Liver (tissue), 8 donors: ENCODE measurements at regions not wholly inside any gene's neighbourhood (a gene's known extent, or its start where the extent isn't known, plus 50 kb on each side); places are given as distances from the start of the nearest gene placed in this dataset.

Experiments used
- DNase-seq: peaks from one replicate; pipeline ENCODE4 v3.0.0-alpha.2; 2017; ENCODE audit warnings: low spot score
- H3K27ac ChIP-seq, 2 donors: one replicate each; pipeline ENCODE4 v1.7.0; 2013; ENCODE audit warnings: inconsistent platforms in 2 of 2, low read length in 2 of 2, control low read depth in 1 of 2, low read depth in 1 of 2, mild to moderate bottlenecking in 1 of 2
- H3K27me3 ChIP-seq, 4 donors: one replicate each; pipeline versions ENCODE4 v1.6.1 to v1.7.0; 2013; ENCODE audit warnings: low read length in 3 of 4, inconsistent platforms in 1 of 4, mild to moderate bottlenecking in 1 of 4, moderate library complexity in 1 of 4; ENCODE audit not compliant: control insufficient read depth in 4 of 4, insufficient read depth in 4 of 4
- H3K36me3 ChIP-seq, 4 donors: one replicate each; pipeline versions ENCODE4 v1.6.1 to v1.7.0; 2013; ENCODE audit warnings: low read length in 3 of 4, mild to moderate bottlenecking in 3 of 4, low read depth in 1 of 4, moderate library complexity in 1 of 4; ENCODE audit not compliant: control insufficient read depth in 4 of 4, insufficient read depth in 3 of 4
- H3K4me1 ChIP-seq, 4 donors: one replicate each; pipeline versions ENCODE4 v1.6.1 to v1.7.0; 2013; ENCODE audit warnings: low read length in 3 of 4, mild to moderate bottlenecking in 3 of 4, moderate library complexity in 1 of 4; ENCODE audit not compliant: control insufficient read depth in 4 of 4, insufficient read depth in 4 of 4
- H3K4me3 ChIP-seq, 3 donors: one replicate each; pipeline versions ENCODE4 v1.6.1 to v1.7.0; 2013; ENCODE audit warnings: low read length in 3 of 3, control low read depth in 1 of 3, low read depth in 1 of 3, mild to moderate bottlenecking in 1 of 3
- H3K9ac ChIP-seq, 2 donors: one replicate each; pipeline ENCODE4 v1.7.0; 2013; ENCODE audit warnings: low read length in 2 of 2, mild to moderate bottlenecking in 2 of 2, moderate library complexity in 2 of 2, control low read depth in 1 of 2, low read depth in 1 of 2
- H3K9me3 ChIP-seq, 4 donors: one replicate each; pipeline versions ENCODE4 v1.6.1 to v1.7.0; 2013; ENCODE audit warnings: low read length in 3 of 4; ENCODE audit not compliant: control insufficient read depth in 4 of 4
- ATF3 ChIP-seq: IDR thresholded peaks from 2 replicates; pipeline ENCODE4 v1.6.1; 2016; ENCODE audit warnings: antibody characterized with exemption
- CTCF ChIP-seq: fragments of 150-350 bp; IDR thresholded peaks from 2 replicates; pipeline ENCODE4 v1.5.1; 2017; ENCODE audit warnings: improper control_type of control experiment, low read depth, low read length; ENCODE audit not compliant: missing input control
- EGR1 ChIP-seq, 2 donors: IDR thresholded peaks; 2 replicates each; pipeline ENCODE4 v1.6.1; 2016 to 2018; ENCODE audit warnings: antibody characterized with exemption in 2 of 2, low read depth in 2 of 2
- FOXA1 ChIP-seq: IDR thresholded peaks from 2 replicates; pipeline ENCODE4 v1.6.1; 2016; ENCODE audit warnings: antibody characterized with exemption
- FOXA2 ChIP-seq: IDR thresholded peaks from 2 replicates; pipeline ENCODE4 v1.6.1; 2016; ENCODE audit warnings: antibody characterized with exemption
- GABPA ChIP-seq, 2 donors: IDR thresholded peaks in 1 of 2; conservative IDR thresholded peaks in 1 of 2; 2 replicates each; pipeline ENCODE4 v1.6.1; 2016; ENCODE audit warnings: antibody characterized with exemption in 2 of 2, mild to moderate bottlenecking in 1 of 2, moderate library complexity in 1 of 2
- HNF4A ChIP-seq, 2 donors: conservative IDR thresholded peaks; 2 replicates each; pipeline ENCODE4 v1.6.1; 2016; ENCODE audit warnings: antibody characterized with exemption in 2 of 2, mild to moderate bottlenecking in 2 of 2
- HNF4G ChIP-seq: IDR thresholded peaks from 2 replicates; pipeline ENCODE4 v1.6.1; 2016; ENCODE audit warnings: antibody characterized with exemption
- NR2F2 ChIP-seq: IDR thresholded peaks from 2 replicates; pipeline ENCODE4 v1.6.1; 2016; ENCODE audit warnings: antibody characterized with exemption
- RAD21 ChIP-seq, 2 donors: IDR thresholded peaks; 2 replicates each; pipeline ENCODE4 v1.6.1; 2016; ENCODE audit warnings: antibody characterized with exemption in 2 of 2, mild to moderate bottlenecking in 2 of 2
- RXRA ChIP-seq, 2 donors: IDR thresholded peaks; 2 replicates each; pipeline ENCODE4 v1.6.1; 2017 to 2018; ENCODE audit warnings: antibody characterized with exemption in 2 of 2, mild to moderate bottlenecking in 1 of 2
- SP1 ChIP-seq: IDR thresholded peaks from 2 replicates; pipeline ENCODE4 v1.6.1; 2018; ENCODE audit warnings: antibody characterized with exemption, mild to moderate bottlenecking
- TAF1 ChIP-seq: conservative IDR thresholded peaks from 2 replicates; pipeline ENCODE4 v1.6.1; 2016; ENCODE audit warnings: antibody characterized with exemption, mild to moderate bottlenecking
- YY1 ChIP-seq: IDR thresholded peaks from 2 replicates; pipeline ENCODE4 v1.6.1; 2016; ENCODE audit warnings: antibody characterized with exemption, mild to moderate bottlenecking
- WGBS: extraction: QIAGEN DNeasy Blood & Tissue Kit; methylation state at CpG from one replicate; pipeline ENCODE4 v1.1.7; 2013; 5-methylcytosine and 5-hydroxymethylcytosine counted together
- TF ChIP-seq, protein P1 (sequence below): IDR thresholded peaks from 2 replicates; pipeline ENCODE4 v1.6.1; 2016; ENCODE audit warnings: antibody characterized with exemption
- TF ChIP-seq, protein P2 (sequence below): IDR thresholded peaks from 2 replicates; pipeline ENCODE4 v1.6.1; 2016; ENCODE audit warnings: antibody characterized with exemption, mild to moderate bottlenecking
- donor health status: healthy.
- donor health status: healthy.
- donor health status: healthy.
- donor health status: healthy.
- donor health status: healthy.

- TF ChIP-seq CTCF = no peak
- TF ChIP-seq EGR1 (IDR thresholded peaks at IDR 0.05; ENCODE audit: low read depth in 2 of 2) = no peak
- TF ChIP-seq RAD21 (IDR thresholded peaks at IDR 0.05) = no peak
- no peak for TF ChIP-seq FOXA2
- TF ChIP-seq TAF1 = no peak
- TF ChIP-seq, protein P1, sequence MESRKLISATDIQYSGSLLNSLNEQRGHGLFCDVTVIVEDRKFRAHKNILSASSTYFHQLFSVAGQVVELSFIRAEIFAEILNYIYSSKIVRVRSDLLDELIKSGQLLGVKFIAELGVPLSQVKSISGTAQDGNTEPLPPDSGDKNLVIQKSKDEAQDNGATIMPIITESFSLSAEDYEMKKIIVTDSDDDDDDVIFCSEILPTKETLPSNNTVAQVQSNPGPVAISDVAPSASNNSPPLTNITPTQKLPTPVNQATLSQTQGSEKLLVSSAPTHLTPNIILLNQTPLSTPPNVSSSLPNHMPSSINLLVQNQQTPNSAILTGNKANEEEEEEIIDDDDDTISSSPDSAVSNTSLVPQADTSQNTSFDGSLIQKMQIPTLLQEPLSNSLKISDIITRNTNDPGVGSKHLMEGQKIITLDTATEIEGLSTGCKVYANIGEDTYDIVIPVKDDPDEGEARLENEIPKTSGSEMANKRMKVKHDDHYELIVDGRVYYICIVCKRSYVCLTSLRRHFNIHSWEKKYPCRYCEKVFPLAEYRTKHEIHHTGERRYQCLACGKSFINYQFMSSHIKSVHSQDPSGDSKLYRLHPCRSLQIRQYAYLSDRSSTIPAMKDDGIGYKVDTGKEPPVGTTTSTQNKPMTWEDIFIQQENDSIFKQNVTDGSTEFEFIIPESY = no peak
- TF ChIP-seq HNF4G = no peak
- TF ChIP-seq, protein P2, sequence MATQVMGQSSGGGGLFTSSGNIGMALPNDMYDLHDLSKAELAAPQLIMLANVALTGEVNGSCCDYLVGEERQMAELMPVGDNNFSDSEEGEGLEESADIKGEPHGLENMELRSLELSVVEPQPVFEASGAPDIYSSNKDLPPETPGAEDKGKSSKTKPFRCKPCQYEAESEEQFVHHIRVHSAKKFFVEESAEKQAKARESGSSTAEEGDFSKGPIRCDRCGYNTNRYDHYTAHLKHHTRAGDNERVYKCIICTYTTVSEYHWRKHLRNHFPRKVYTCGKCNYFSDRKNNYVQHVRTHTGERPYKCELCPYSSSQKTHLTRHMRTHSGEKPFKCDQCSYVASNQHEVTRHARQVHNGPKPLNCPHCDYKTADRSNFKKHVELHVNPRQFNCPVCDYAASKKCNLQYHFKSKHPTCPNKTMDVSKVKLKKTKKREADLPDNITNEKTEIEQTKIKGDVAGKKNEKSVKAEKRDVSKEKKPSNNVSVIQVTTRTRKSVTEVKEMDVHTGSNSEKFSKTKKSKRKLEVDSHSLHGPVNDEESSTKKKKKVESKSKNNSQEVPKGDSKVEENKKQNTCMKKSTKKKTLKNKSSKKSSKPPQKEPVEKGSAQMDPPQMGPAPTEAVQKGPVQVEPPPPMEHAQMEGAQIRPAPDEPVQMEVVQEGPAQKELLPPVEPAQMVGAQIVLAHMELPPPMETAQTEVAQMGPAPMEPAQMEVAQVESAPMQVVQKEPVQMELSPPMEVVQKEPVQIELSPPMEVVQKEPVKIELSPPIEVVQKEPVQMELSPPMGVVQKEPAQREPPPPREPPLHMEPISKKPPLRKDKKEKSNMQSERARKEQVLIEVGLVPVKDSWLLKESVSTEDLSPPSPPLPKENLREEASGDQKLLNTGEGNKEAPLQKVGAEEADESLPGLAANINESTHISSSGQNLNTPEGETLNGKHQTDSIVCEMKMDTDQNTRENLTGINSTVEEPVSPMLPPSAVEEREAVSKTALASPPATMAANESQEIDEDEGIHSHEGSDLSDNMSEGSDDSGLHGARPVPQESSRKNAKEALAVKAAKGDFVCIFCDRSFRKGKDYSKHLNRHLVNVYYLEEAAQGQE = no peak
- TF ChIP-seq NR2F2 = no peak
- TF ChIP-seq RXRA (IDR thresholded peaks at IDR 0.05) = no peak
- TF ChIP-seq FOXA1 = no peak
- TF ChIP-seq HNF4A (conservative IDR thresholded peaks at IDR 0.05) = no peak
- TF ChIP-seq ATF3 = no peak
- TF ChIP-seq SP1 = no peak
- Histone ChIP-seq H3K9ac (no peak overlapping the region), H3K9me3 (no peaks in the 10 kb centered on the region), H3K4me1 (no peaks in the 10 kb centered on the region), H3K27ac (no peak overlapping the region), H3K27me3 (no peaks in the 10 kb centered on the region), H3K4me3 (no peak overlapping the region), H3K36me3 (no peaks in the 10 kb centered on the region)
- no peak for DNase-seq
- 72% methylated on average over 5 of the region's 5 CpGs for WGBS
Observed at GRCh38 chr13:74675182-74675581, 541.0 kb upstream of the KLF12 start.

DNA sequence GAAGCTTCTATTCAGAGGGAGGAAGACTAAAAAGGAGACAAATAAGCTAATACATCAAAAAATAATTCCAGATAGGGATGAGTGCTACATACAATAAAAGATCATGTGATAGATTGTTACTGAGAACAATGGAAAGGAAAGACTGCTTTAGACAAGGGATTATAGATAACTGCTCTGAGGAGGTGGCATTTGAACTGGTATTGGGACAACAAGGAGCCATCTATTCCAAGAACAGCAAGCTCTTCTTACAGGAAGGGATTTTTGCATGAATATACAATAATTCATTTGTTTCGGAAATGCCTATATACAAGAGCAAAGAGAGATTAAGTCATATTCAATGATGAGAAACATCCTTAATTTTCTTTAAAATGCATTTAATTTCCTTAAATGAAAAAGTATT lies 540.5 kb upstream of the KLF12 start:
- Histone ChIP-seq H3K4me3 (no peak overlapping the region), H3K36me3 (no peaks in the 10 kb centered on the region), H3K9me3 (no peaks in the 10 kb centered on the region), H3K4me1 (no peaks in the 10 kb centered on the region), H3K27me3 (no peaks in the 10 kb centered on the region), H3K9ac (no peak overlapping the region), H3K27ac (no peak overlapping the region)
- WGBS = 73% methylated on average over 1 of the region's 1 CpG
- TF ChIP-seq NR2F2 (no peak), GABPA (IDR thresholded peaks at IDR 0.05 in 1 of 2, conservative IDR thresholded peaks at IDR 0.05 in 1 of 2) (no peak), FOXA2 (no peak), RXRA (IDR thresholded peaks at IDR 0.05) (no peak), TAF1 (no peak), FOXA1 (no peak), CTCF (no peak), ATF3 (no peak), EGR1 (IDR thresholded peaks at IDR 0.05; ENCODE audit: low read depth in 2 of 2) (no peak), YY1 (no peak)
- TF ChIP-seq, protein P2 = no peak
- no peak for DNase-seq
